DMS153 treated with DMSO at 0.1 percent for 48 hours (cell line): ENCODE measurements at regions not wholly inside any gene's neighbourhood (a gene's known extent, or its start where the extent isn't known, plus 50 kb on each side); places are given as distances from the start of the nearest gene placed in this dataset.

Source experiments
- DNase-seq: peaks from one replicate; lab custom pipeline; 2025; ENCODE audit not compliant: unreplicated experiment; lab: John Stamatoyannopoulos, UW

GRCh38 chr11:76277298-76278175 lies 71.2 kb upstream of the WNT11 start:
- DNase-seq = no peak

GRCh38 chr11:76276781-76277155 lies 70.5 kb upstream of the WNT11 start:
- DNase-seq = no peak

GRCh38 chr11:76276046-76276780 lies 69.9 kb upstream of the WNT11 start:
- DNase-seq = no peak

GRCh38 chr11:76275446-76275845 lies 69.1 kb upstream of the WNT11 start:
- DNase-seq = no peak

- DNase-seq = no peak
Measured at GRCh38 chr11:76271068-76271467, 64.8 kb upstream of the WNT11 start.

GRCh38 chr11:76270389-76270788 lies 64.1 kb upstream of the WNT11 start:
- no peak for DNase-seq

GRCh38 chr11:76269661-76270261 lies 63.5 kb upstream of the WNT11 start:
- no peak for DNase-seq

- DNase-seq = no peak
Measured at GRCh38 chr11:76269247-76269646, 62.9 kb upstream of the WNT11 start.

- DNase-seq = no peak
Measured at GRCh38 chr11:76268498-76268897, 62.2 kb upstream of the WNT11 start.

GRCh38 chr11:76267556-76267955 lies 61.3 kb upstream of the WNT11 start:
- no peak for DNase-seq

- no peak for DNase-seq
Measured at GRCh38 chr11:76266286-76267100, 60.2 kb upstream of the WNT11 start.

GRCh38 chr11:76265771-76266241 lies 59.5 kb upstream of the WNT11 start:
- no peak for DNase-seq

- no peak for DNase-seq
Measured at GRCh38 chr11:76263657-76264056, 57.4 kb upstream of the WNT11 start.

GRCh38 chr11:76263166-76263565 lies 56.9 kb upstream of the WNT11 start:
- DNase-seq = no peak

- no peak for DNase-seq
Measured at GRCh38 chr11:76260296-76260925, 54.1 kb upstream of the WNT11 start.

- no peak for DNase-seq
Measured at GRCh38 chr11:76259299-76259908, 53.1 kb upstream of the WNT11 start.

- DNase-seq = no peak
Measured at GRCh38 chr11:76257074-76257719, 50.9 kb upstream of the WNT11 start.

GRCh38 chr11:76256448-76256847 lies 50.1 kb upstream of the WNT11 start:
- no peak for DNase-seq
